DOHH2 (cell line): ENCODE measurements at regions not wholly inside any gene's neighbourhood (a gene's known extent, or its start where the extent isn't known, plus 50 kb on each side); places are given as distances from the start of the nearest gene placed in this dataset.

Source experiments
- CTCF ChIP-seq: fragments of 200-600 bp; sonication (generic); IDR thresholded peaks from one replicate; pipeline ENCODE4 v1.5.1; 2014; ENCODE audit warnings: antibody characterized with exemption, mild to moderate bottlenecking, low read depth, low read length; ENCODE audit not compliant: poor library complexity, severe bottlenecking
- EZH2phosphoT487 ChIP-seq: fragments of 200-600 bp; sonication (generic); IDR thresholded peaks from 2 replicates; pipeline ENCODE4 v1.6.1; 2017; ENCODE audit warnings: borderline replicate concordance, mild to moderate bottlenecking, antibody characterized with exemption, low read length, moderate library complexity, mixed read lengths

GRCh38 chr12:91332302-91332701, 149.7 kb upstream of the DCN start:
- TF ChIP-seq CTCF: no peak
- no peak for TF ChIP-seq EZH2phosphoT487
